Thyroid gland (tissue), 4 donors: ENCODE measurements at regions not wholly inside any gene's neighbourhood (a gene's known extent, or its start where the extent isn't known, plus 50 kb on each side); places are given as distances from the start of the nearest gene placed in this dataset.

Experiments
- CTCF ChIP-seq, 6 experiments: fragments of 200-600 bp in 3 of 6; fragments of 450-650 bp in 3 of 6; sonication (generic) in 3 of 6; IDR thresholded peaks; one replicate each; pipeline ENCODE4 v1.5.1; 2016 to 2019; ENCODE audit warnings: antibody characterized with exemption in 6 of 6, mild to moderate bottlenecking in 2 of 6, inconsistent platforms in 1 of 6, moderate library complexity in 1 of 6
- POLR2A ChIP-seq, 2 donors: fragments of 450-650 bp; IDR thresholded peaks; one replicate each; pipeline ENCODE4 v1.6.1; 2017; ENCODE audit warnings: antibody characterized with exemption in 2 of 2, mild to moderate bottlenecking in 2 of 2, moderate library complexity in 1 of 2

GRCh38 chr10:65827359-65827758 is 1098.5 kb upstream of the LRRTM3 start:
- no peak for TF ChIP-seq CTCF (IDR thresholded peaks at IDR 0.05)
- TF ChIP-seq POLR2A (IDR thresholded peaks at IDR 0.05) = no peak
